ENCODE measurements at regions not wholly inside any gene's neighbourhood (a gene's known extent, or its start where the extent isn't known, plus 50 kb on each side); places are given as distances from the start of the nearest gene placed in this dataset.
"Not testable (repeated sequence)": the region's sequence is repeated elsewhere in the genome, so short reads cannot be mapped to it uniquely, and the experiment has no call there.

- no CpG with 5 or more reads among the region's 8 CpGs for WGBS (ENCODE audit: insufficient coverage, low lambda C conversion rate)
- Histone ChIP-seq H3K27me3 (ENCODE audit: control insufficient read depth, insufficient read depth, low read length) (no peaks in the 10 kb centered on the region), H3K36me3 (ENCODE audit: control insufficient read depth, insufficient read depth, low read length) (no peaks in the 10 kb centered on the region), H3K4me1 (ENCODE audit: control insufficient read depth, insufficient read depth, low read length) (no peaks in the 10 kb centered on the region), H3K9me3 (ENCODE audit: control insufficient read depth, low read depth, low read length) (no peaks in the 10 kb centered on the region), H3K4me3 (ENCODE audit: low read length) (peak overlapping the region; percentile 40), H3K27ac (ENCODE audit: low read length) (no peak overlapping the region)
- DNase-seq, result no peak
Measured at GRCh38 chr2:64918220-64918886, 70.8 kb upstream of the SLC1A4 start.

- Histone ChIP-seq H3K9me3 (ENCODE audit: control insufficient read depth, low read depth, low read length) (no peaks in the 10 kb centered on the region), H3K27ac (ENCODE audit: low read length) (no peak overlapping the region), H3K36me3 (ENCODE audit: control insufficient read depth, insufficient read depth, low read length) (no peaks in the 10 kb centered on the region), H3K27me3 (ENCODE audit: control insufficient read depth, insufficient read depth, low read length) (no peaks in the 10 kb centered on the region), H3K4me1 (ENCODE audit: control insufficient read depth, insufficient read depth, low read length) (no peaks in the 10 kb centered on the region), H3K4me3 (ENCODE audit: low read length) (no peak overlapping the region)
- no peak for DNase-seq
- WGBS (ENCODE audit: insufficient coverage, low lambda C conversion rate), result no CpG with 5 or more reads among the region's 2 CpGs
Measured at GRCh38 chr2:64919261-64919660, 69.9 kb upstream of the SLC1A4 start.

GRCh38 chr2:64922482-64923384 lies 66.5 kb upstream of the SLC1A4 start:
- Histone ChIP-seq H3K4me1 (ENCODE audit: control insufficient read depth, insufficient read depth, low read length) (no peaks in the 10 kb centered on the region), H3K27ac (ENCODE audit: low read length) (no peak overlapping the region), H3K4me3 (ENCODE audit: low read length) (no peak overlapping the region), H3K36me3 (ENCODE audit: control insufficient read depth, insufficient read depth, low read length) (no peaks in the 10 kb centered on the region), H3K9me3 (ENCODE audit: control insufficient read depth, low read depth, low read length) (no peaks in the 10 kb centered on the region), H3K27me3 (ENCODE audit: control insufficient read depth, insufficient read depth, low read length) (no peaks in the 10 kb centered on the region)
- DNase-seq, result no peak
- 82% methylated on average over 3 of the region's 14 CpGs for WGBS (ENCODE audit: insufficient coverage, low lambda C conversion rate)

GRCh38 chr2:64923385-64923710 lies 65.9 kb upstream of the SLC1A4 start:
- no CpG with 5 or more reads among the region's 2 CpGs for WGBS (ENCODE audit: insufficient coverage, low lambda C conversion rate)
- H3K4me1 ChIP-seq (ENCODE audit: control insufficient read depth, insufficient read depth, low read length), result no peaks in the 10 kb centered on the region
- no peak overlapping the region for H3K27ac ChIP-seq (ENCODE audit: low read length)
- no peak for DNase-seq
- no peaks in the 10 kb centered on the region for H3K27me3 ChIP-seq (ENCODE audit: control insufficient read depth, insufficient read depth, low read length)
- no peaks in the 10 kb centered on the region for H3K9me3 ChIP-seq (ENCODE audit: control insufficient read depth, low read depth, low read length)
- H3K4me3 ChIP-seq (ENCODE audit: low read length), result no peak overlapping the region
- no peaks in the 10 kb centered on the region for H3K36me3 ChIP-seq (ENCODE audit: control insufficient read depth, insufficient read depth, low read length)

DNA sequence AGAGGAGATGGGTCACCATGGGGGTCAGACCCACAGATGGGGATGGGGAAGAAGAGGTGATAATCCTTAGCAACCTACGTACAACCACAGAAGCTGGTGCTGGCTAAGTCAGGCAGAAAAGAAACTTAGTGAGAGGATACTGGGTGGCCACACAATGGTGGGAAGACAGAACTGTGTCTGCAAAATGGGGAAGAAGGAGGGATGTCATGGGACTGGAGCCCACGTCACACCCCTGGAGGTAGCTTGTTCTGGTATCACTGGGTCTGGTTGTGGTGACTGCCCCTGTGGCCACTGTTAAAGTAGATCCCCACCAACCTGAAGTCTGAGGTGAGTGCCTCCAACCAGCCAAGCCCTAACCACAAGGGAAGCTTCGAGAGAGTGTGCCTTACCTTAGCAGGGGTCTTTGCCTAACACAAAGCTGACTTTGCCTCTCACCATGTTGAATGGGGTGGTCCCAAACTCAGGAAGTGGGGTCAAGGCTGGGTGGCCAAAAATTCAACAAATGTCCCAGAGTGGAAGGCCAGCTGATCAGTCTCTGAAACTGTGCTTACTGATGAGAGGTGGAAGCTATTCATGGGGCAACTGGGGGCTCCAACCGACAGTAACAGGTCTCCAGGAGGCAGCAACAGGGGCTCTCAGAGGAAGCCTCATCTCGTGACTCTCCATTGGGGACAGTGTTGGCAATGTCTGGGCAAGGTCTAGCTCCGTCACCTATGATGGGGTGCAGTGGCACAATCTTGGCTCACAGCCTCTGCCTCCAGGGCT lies 64.8 kb upstream of the SLC1A4 start:
- Histone ChIP-seq H3K9me3 (ENCODE audit: control insufficient read depth, low read depth, low read length) (no peaks in the 10 kb centered on the region), H3K27me3 (ENCODE audit: control insufficient read depth, insufficient read depth, low read length) (no peaks in the 10 kb centered on the region), H3K4me3 (ENCODE audit: low read length) (no peak overlapping the region), H3K27ac (ENCODE audit: low read length) (no peak overlapping the region), H3K4me1 (ENCODE audit: control insufficient read depth, insufficient read depth, low read length) (no peaks in the 10 kb centered on the region), H3K36me3 (ENCODE audit: control insufficient read depth, insufficient read depth, low read length) (no peaks in the 10 kb centered on the region)
- WGBS (ENCODE audit: insufficient coverage, low lambda C conversion rate), result 100% methylated on average over 1 of the region's 6 CpGs
- no peak for DNase-seq

- no CpG with 5 or more reads among the region's 2 CpGs for WGBS (ENCODE audit: insufficient coverage, low lambda C conversion rate)
- H3K9me3 ChIP-seq (ENCODE audit: control insufficient read depth, low read depth, low read length); H3K36me3 ChIP-seq (ENCODE audit: control insufficient read depth, insufficient read depth, low read length); DNase-seq; H3K4me3 ChIP-seq (ENCODE audit: low read length); H3K27me3 ChIP-seq (ENCODE audit: control insufficient read depth, insufficient read depth, low read length); H3K27ac ChIP-seq (ENCODE audit: low read length); H3K4me1 ChIP-seq (ENCODE audit: control insufficient read depth, insufficient read depth, low read length): not testable (repeated sequence)
Measured at GRCh38 chr2:64925930-64926722, 63.1 kb upstream of the SLC1A4 start.

- H3K9me3 ChIP-seq (ENCODE audit: control insufficient read depth, low read depth, low read length), result no peaks in the 10 kb centered on the region
- no CpG with 5 or more reads among the region's 1 CpG for WGBS (ENCODE audit: insufficient coverage, low lambda C conversion rate)
Measured at GRCh38 chr2:64928813-64929212, 60.4 kb upstream of the SLC1A4 start.

GRCh38 chr2:64929333-64929732 lies 59.9 kb upstream of the SLC1A4 start:
- 60% methylated on average over 1 of the region's 1 CpG for WGBS (ENCODE audit: insufficient coverage, low lambda C conversion rate)

More at GRCh38 chr2:64928813-64929212, 60.4 kb upstream of the SLC1A4 start:
- H3K4me3 ChIP-seq (ENCODE audit: low read length), result no peak overlapping the region
- no peak overlapping the region for H3K27ac ChIP-seq (ENCODE audit: low read length)
- no peak for DNase-seq
- no peaks in the 10 kb centered on the region for H3K36me3 ChIP-seq (ENCODE audit: control insufficient read depth, insufficient read depth, low read length)
- H3K27me3 ChIP-seq (ENCODE audit: control insufficient read depth, insufficient read depth, low read length), result peaks cover 3% of the 10 kb centered on the region
- H3K4me1 ChIP-seq (ENCODE audit: control insufficient read depth, insufficient read depth, low read length), result no peaks in the 10 kb centered on the region

GRCh38 chr2:64930258-64930671 lies 58.9 kb upstream of the SLC1A4 start:
- DNase-seq, result no peak
- WGBS (ENCODE audit: insufficient coverage, low lambda C conversion rate), result no CpG with 5 or more reads among the region's 1 CpG
- Histone ChIP-seq H3K9me3 (ENCODE audit: control insufficient read depth, low read depth, low read length) (no peaks in the 10 kb centered on the region), H3K4me3 (ENCODE audit: low read length) (no peak overlapping the region), H3K4me1 (ENCODE audit: control insufficient read depth, insufficient read depth, low read length) (no peaks in the 10 kb centered on the region), H3K27me3 (ENCODE audit: control insufficient read depth, insufficient read depth, low read length) (peaks cover 3% of the 10 kb centered on the region), H3K36me3 (ENCODE audit: control insufficient read depth, insufficient read depth, low read length) (no peaks in the 10 kb centered on the region), H3K27ac (ENCODE audit: low read length) (no peak overlapping the region)

More at GRCh38 chr2:64929333-64929732, 59.9 kb upstream of the SLC1A4 start:
- DNase-seq, result no peak
- Histone ChIP-seq H3K4me3 (ENCODE audit: low read length) (no peak overlapping the region), H3K27ac (ENCODE audit: low read length) (no peak overlapping the region), H3K4me1 (ENCODE audit: control insufficient read depth, insufficient read depth, low read length) (no peaks in the 10 kb centered on the region), H3K36me3 (ENCODE audit: control insufficient read depth, insufficient read depth, low read length) (no peaks in the 10 kb centered on the region), H3K27me3 (ENCODE audit: control insufficient read depth, insufficient read depth, low read length) (peaks cover 3% of the 10 kb centered on the region), H3K9me3 (ENCODE audit: control insufficient read depth, low read depth, low read length) (no peaks in the 10 kb centered on the region)
